Astrocyte (in vitro differentiated cells and primary cell): ENCODE measurements at regions not wholly inside any gene's neighbourhood (a gene's known extent, or its start where the extent isn't known, plus 50 kb on each side); places are given as distances from the start of the nearest gene placed in this dataset.

Experiments used
- EZH2 ChIP-seq: IDR thresholded peaks from 2 replicates; pipeline ENCODE4 v1.6.1; 2012; ENCODE audit warnings: mild to moderate bottlenecking, low read length, inconsistent platforms; ENCODE audit not compliant: insufficient read depth
- TF ChIP-seq, protein P1 (sequence below): IDR thresholded peaks from 2 replicates; pipeline ENCODE4 v1.5.1; 2011; ENCODE audit warnings: low read depth, mild to moderate bottlenecking, inconsistent platforms, low read length, moderate library complexity; ENCODE audit not compliant: insufficient read depth

DNA sequence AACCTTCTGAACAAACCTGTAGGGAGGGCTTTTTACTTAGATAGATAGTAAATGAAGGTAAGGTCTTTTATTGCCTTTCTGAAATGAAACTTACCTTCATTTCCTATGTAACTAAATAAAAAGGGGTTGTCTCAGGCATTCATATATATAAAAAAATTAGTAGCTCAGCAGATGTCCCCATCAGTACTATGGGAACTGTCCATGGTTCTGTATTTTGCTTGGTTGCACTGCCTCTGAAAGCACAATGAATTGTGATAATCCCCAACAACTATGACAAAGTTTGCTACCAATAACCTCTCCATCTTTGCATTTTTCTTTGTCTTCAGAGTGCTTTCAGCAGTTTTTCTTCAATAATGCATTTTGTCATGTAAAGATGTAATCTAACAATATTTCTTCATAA lies 222.4 kb downstream of the SLIT2 start:
- TF ChIP-seq, protein P1, sequence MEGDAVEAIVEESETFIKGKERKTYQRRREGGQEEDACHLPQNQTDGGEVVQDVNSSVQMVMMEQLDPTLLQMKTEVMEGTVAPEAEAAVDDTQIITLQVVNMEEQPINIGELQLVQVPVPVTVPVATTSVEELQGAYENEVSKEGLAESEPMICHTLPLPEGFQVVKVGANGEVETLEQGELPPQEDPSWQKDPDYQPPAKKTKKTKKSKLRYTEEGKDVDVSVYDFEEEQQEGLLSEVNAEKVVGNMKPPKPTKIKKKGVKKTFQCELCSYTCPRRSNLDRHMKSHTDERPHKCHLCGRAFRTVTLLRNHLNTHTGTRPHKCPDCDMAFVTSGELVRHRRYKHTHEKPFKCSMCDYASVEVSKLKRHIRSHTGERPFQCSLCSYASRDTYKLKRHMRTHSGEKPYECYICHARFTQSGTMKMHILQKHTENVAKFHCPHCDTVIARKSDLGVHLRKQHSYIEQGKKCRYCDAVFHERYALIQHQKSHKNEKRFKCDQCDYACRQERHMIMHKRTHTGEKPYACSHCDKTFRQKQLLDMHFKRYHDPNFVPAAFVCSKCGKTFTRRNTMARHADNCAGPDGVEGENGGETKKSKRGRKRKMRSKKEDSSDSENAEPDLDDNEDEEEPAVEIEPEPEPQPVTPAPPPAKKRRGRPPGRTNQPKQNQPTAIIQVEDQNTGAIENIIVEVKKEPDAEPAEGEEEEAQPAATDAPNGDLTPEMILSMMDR: no peak
- no peak for TF ChIP-seq EZH2
